ENCODE measurements at regions not wholly inside any gene's neighbourhood (a gene's known extent, or its start where the extent isn't known, plus 50 kb on each side); places are given as distances from the start of the nearest gene placed in this dataset.

GRCh38 chr17:71267668-71268067 is 853.2 kb upstream of the SOX9 start:
- DNase-seq (ENCODE audit: low read depth in 3 of 3), result no peak

- DNase-seq (ENCODE audit: low read depth in 3 of 3), result no peak
Observed at GRCh38 chr17:71269201-71269600, 851.6 kb upstream of the SOX9 start.

- DNase-seq (ENCODE audit: low read depth in 3 of 3), result no peak
Observed at GRCh38 chr17:71273441-71273840, 847.4 kb upstream of the SOX9 start.

GRCh38 chr17:71276079-71276478 is 844.7 kb upstream of the SOX9 start:
- no peak for DNase-seq (ENCODE audit: low read depth in 3 of 3)

- DNase-seq (ENCODE audit: low read depth in 3 of 3), result no peak
Observed at GRCh38 chr17:71283486-71283885, 837.3 kb upstream of the SOX9 start.

GRCh38 chr17:71284032-71284755 is 836.6 kb upstream of the SOX9 start:
- no peak for DNase-seq (ENCODE audit: low read depth in 3 of 3)

GRCh38 chr17:71286625-71287024 is 834.2 kb upstream of the SOX9 start:
- DNase-seq (ENCODE audit: low read depth in 3 of 3), result no peak

- DNase-seq (ENCODE audit: low read depth in 3 of 3), result no peak
Observed at GRCh38 chr17:71287071-71287823, 833.6 kb upstream of the SOX9 start.

GRCh38 chr17:71292006-71292405 is 828.8 kb upstream of the SOX9 start:
- DNase-seq (ENCODE audit: low read depth in 3 of 3), result no peak

- no peak for DNase-seq (ENCODE audit: low read depth in 3 of 3)
Observed at GRCh38 chr17:71296005-71296404, 824.8 kb upstream of the SOX9 start.

- no peak for DNase-seq (ENCODE audit: low read depth in 3 of 3)
Observed at GRCh38 chr17:71301063-71301462, 819.8 kb upstream of the SOX9 start.

- DNase-seq (ENCODE audit: low read depth in 3 of 3), result no peak
Observed at GRCh38 chr17:71302721-71303549, 817.9 kb upstream of the SOX9 start.

GRCh38 chr17:71304498-71305158 is 816.2 kb upstream of the SOX9 start:
- no peak for DNase-seq (ENCODE audit: low read depth in 3 of 3)

GRCh38 chr17:71313866-71314265 is 807.0 kb upstream of the SOX9 start:
- DNase-seq (ENCODE audit: low read depth in 3 of 3), result no peak

- no peak for DNase-seq (ENCODE audit: low read depth in 3 of 3)
Observed at GRCh38 chr17:71315568-71315967, 805.3 kb upstream of the SOX9 start.

- DNase-seq (ENCODE audit: low read depth in 3 of 3), result no peak
Observed at GRCh38 chr17:71316176-71316897, 804.5 kb upstream of the SOX9 start.

GRCh38 chr17:71320009-71320796 is 800.6 kb upstream of the SOX9 start:
- no peak for DNase-seq (ENCODE audit: low read depth in 3 of 3)

GRCh38 chr17:71325117-71325516 is 795.7 kb upstream of the SOX9 start:
- DNase-seq (ENCODE audit: low read depth in 3 of 3), result no peak

- DNase-seq (ENCODE audit: low read depth in 3 of 3), result no peak
Observed at GRCh38 chr17:71325886-71326285, 794.9 kb upstream of the SOX9 start.

- no peak for DNase-seq (ENCODE audit: low read depth in 3 of 3)
Observed at GRCh38 chr17:71327376-71328059, 793.3 kb upstream of the SOX9 start.

All from stimulated activated CD4-positive, alpha-beta T cell treated with anti-CD3 and anti-CD28 coated beads, TNF-alpha, amount 100 ng/mL, for 24 hours (primary cell).